Glomerular visceral epithelial cell (primary cell): ENCODE measurements at regions not wholly inside any gene's neighbourhood (a gene's known extent, or its start where the extent isn't known, plus 50 kb on each side); places are given as distances from the start of the nearest gene placed in this dataset.

Experiments
- DNase-seq: peaks from one replicate; pipeline ENCODE4 v3.0.0-alpha.2; 2016; ENCODE audit errors: extremely low spot score

DNA sequence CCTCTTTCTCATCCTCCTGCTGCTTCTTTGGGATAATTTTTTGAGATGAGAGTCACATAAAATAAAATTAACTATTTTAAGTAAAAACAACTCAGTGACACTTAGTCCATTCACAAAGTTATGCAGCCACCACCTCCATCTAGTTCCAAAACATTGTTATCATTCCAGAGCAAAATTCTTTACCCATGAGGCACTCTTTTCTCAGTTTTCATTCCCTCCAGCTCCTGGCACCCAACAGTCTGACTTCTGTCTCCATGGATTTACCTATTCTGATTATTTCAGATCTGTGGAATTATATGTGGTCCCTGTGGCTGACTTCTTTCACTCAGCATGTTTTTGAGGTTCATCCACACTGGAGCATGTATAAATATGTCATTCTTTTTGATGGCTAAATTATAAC lies 239.9 kb upstream of the DYNLRB2 start:
- DNase-seq: peak; percentile 85

- peak; percentile 60 for DNase-seq
These were observed 240.3 kb upstream of the DYNLRB2 start for GRCh38 chr16:80300456-80300855.

GRCh38 chr16:80299416-80299815 lies 241.4 kb upstream of the DYNLRB2 start:
- DNase-seq: peak; percentile 16

GRCh38 chr16:80298676-80299075 lies 242.1 kb upstream of the DYNLRB2 start:
- DNase-seq: no peak

DNA sequence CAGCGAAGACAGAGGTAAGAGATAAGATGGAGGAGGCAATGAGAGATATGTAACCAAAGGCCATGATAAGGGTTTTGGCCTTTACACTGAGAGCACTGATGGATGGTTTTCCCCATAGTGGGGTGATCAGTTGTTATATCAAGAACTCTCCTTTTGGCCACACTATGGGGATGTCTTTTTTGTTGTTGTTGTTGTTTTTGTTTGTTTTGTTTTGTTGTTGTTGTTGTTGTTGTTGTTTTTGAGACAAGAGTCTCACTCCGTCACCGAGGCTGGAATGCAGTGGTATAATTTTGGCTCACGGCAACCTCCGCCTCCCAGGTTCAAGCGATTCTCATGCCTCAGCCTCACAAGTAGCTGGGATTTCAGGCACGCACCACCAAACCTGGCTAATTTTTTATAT lies 244.8 kb upstream of the DYNLRB2 start:
- no peak for DNase-seq

DNA sequence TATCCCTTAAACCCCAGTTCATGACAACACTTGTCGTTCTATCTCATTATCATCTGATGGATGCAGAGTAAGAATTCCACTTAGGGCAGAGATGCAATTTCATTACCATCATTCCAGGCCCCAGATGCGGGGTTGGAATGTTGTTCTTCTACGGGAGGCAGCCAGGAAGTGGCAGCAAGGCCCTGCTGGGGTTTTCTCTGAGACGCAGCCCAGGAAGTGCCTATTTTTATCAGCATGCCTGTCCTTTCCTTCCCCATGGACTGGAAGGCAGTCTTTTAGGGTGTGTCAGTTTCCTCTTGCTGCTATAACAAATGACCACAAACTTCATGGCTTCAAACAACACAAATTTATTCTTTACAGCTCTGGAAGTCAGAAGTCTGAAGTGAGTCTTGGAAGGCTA lies 246.6 kb upstream of the DYNLRB2 start:
- DNase-seq: no peak

GRCh38 chr16:80288616-80289015 lies 252.2 kb upstream of the DYNLRB2 start:
- no peak for DNase-seq

- DNase-seq: no peak
These were observed 253.1 kb upstream of the DYNLRB2 start for GRCh38 chr16:80287674-80288073.

GRCh38 chr16:80285104-80285503 lies 255.7 kb upstream of the DYNLRB2 start:
- DNase-seq: peak; percentile 67

DNA sequence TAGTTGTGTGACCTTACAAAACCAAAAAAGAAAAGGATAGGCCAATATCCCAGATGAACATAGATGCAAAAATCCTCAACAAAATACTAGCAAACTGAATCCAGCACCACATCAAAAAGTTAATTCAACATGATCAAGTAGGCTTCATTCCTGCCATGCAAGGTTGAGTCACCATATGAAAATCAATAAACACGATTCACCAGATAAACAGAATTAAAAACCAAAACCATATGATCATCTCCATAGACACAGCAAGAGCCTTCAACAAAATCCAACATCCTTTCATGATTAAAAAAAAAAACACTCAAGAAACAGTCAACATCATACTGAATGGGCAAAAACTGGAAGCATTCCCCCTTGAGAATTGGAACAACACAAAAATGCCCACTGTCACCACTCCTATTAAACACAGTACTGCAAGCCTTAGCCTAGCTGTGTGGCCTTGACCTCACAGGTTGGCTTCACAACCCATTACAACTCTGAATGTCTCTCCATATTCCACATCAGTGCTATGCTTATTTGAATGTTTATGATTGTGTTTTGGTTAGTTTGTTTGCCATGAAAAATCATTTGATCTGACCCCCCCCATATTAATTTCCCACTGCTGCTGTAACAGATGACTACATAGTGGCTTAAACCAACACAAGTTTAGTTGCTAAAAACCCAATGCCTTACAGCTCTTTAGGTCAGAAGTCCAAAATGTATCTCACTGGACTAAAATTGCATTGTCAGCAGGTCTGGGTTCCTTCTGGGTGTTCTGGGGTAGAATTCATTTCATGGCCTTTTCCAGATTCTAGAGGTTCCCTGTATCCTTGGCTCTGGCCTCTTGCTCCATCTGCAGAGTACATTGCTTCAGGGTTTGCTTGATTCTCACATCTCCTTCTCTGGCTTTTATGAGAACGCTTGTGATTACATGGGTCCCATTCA lies 257.1 kb upstream of the DYNLRB2 start:
- no peak for DNase-seq

- no peak for DNase-seq
These were observed 260.2 kb upstream of the DYNLRB2 start for GRCh38 chr16:80280557-80280956.

- DNase-seq: no peak
These were observed 261.1 kb upstream of the DYNLRB2 start for GRCh38 chr16:80279656-80280055.

GRCh38 chr16:80277182-80277581 lies 263.6 kb upstream of the DYNLRB2 start:
- no peak for DNase-seq

- DNase-seq: peak; percentile 70
These were observed 266.1 kb upstream of the DYNLRB2 start for GRCh38 chr16:80274576-80275191.

DNA sequence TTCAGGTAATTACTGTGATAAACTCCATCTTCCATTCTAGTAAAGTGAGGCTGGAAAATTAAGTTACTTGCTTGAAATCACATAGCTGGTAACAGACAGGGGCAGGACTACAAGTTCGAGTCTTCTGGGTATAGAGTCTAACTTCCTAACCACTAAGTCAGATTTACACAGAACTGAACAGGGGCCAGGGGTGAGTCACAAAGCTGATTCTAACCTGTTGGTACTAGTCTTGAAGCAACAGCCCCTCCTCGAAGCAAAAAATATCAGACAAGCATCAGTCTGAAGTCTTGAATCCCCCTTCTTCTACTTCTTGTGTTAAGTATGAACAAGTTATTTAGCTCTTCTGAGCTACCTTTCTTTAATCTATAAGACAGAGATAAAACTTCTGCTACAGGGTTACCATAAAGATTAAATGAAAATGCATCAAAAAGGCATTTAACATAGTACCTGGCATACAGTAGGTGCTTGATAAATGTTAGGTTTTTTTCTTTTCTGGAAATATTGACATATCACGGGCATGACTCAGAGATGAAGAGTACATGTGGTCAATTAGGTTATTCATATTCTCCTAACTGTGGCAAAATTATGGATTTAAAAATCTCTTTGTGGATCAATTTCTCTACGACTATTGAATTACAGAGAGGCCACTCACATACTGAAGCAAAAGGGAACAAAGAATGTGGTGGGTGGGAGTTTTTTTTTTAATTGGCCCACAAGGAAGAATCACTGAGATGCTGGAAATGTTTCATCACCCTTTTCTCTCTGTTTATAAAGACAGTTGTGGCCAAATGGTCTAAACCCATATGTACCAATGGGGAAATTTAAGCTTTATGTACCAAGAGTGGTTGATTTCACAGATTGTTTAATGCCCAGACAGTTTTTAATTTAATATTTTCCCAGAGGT lies 266.9 kb upstream of the DYNLRB2 start:
- peak; percentile 31 for DNase-seq

GRCh38 chr16:80265624-80266306 lies 275.0 kb upstream of the DYNLRB2 start:
- DNase-seq: no peak

DNA sequence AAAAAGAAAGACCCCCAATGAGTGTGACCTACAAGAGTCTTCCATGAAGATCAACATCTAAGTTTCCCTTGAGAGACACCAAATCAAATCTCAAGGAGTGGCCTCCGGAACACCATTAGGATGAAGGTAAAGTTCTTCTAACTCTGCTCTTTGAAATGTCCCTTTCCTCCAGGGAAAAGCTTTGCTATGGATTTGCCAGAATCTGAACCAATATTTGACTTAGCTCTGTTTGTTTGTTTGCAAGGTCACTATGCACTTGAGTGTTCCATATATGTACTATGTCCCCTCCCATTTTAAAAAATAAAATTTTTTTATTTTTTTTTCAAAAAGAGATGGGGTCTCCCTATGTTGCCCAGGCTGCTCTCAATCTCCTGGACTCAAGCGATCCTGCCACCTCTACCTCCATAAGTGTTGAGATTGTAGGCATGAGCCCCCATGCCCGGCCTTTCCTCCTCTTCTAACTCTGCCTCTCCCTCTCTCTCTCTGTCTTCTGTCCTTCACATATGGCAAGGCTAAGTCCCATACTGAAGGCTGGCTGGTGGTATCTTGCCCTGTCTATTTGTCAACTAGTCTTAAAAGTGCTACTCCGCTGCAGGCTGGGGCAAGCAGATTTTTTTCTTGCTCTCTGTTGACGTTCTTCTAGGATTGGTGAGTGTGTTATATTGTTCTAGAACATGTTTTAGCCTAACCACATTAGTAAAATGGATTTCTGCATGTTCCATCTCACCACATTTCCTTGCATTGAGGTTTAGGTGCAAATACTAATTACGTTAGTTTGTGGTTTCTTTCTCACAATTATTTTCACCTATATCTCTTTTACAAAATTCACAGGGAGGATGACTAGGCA lies 276.7 kb upstream of the DYNLRB2 start:
- no peak for DNase-seq

GRCh38 chr16:80263181-80263823 lies 277.5 kb upstream of the DYNLRB2 start:
- DNase-seq: no peak

- no peak for DNase-seq
These were observed 279.9 kb upstream of the DYNLRB2 start for GRCh38 chr16:80260906-80261311.

DNA sequence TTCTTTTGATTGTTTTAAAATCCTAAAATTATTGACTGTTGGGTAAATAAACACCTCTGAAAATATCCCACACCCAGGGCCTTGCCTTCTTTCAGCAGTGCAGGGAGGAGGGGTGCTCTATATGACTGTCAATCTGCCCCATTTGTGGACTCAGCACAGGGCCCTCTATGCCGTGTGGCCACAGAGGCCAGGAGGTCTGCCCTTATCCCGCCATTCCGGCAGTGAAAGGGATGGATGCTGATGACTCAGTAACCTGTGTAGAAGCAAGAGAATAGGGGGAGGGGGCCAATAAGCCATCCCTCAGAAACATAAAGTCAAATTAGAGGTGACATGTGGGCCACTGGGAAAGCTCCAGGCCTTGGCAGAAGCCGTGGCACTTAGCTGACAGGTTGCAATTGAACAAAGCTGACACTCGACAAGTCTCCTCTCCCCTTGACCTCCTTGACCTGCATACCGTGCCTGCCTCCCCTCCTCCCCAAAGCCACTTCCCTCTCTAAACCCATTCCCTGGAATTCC lies 281.4 kb upstream of the DYNLRB2 start:
- DNase-seq: peak; percentile 36
